ENCODE measurements at regions not wholly inside any gene's neighbourhood (a gene's known extent, or its start where the extent isn't known, plus 50 kb on each side); places are given as distances from the start of the nearest gene placed in this dataset.
A peak's percentile ranks its signal among the peaks of the same experiment; 100 is the strongest.
"Not testable (repeated sequence)": the region's sequence is repeated elsewhere in the genome, so short reads cannot be mapped to it uniquely, and the experiment has no call there.

GRCh38 chr4:74505355-74505978 lies 60.5 kb downstream of the AREG start:
- peak; percentile 36 for DNase-seq (ENCODE audit: low read depth)

GRCh38 chr4:74509363-74509762 lies 64.4 kb downstream of the AREG start:
- not testable (repeated sequence) for DNase-seq (ENCODE audit: low read depth)

GRCh38 chr4:74516303-74516702 lies 71.4 kb downstream of the AREG start:
- peak; percentile 18 for DNase-seq (ENCODE audit: low read depth)

- DNase-seq (ENCODE audit: low read depth), result no peak
Measured at GRCh38 chr4:74517996-74518395, 73.1 kb downstream of the AREG start.

GRCh38 chr4:74522251-74522991 lies 77.5 kb downstream of the AREG start:
- DNase-seq (ENCODE audit: low read depth), result peak; percentile 47

GRCh38 chr4:74523096-74523495 lies 78.2 kb downstream of the AREG start:
- DNase-seq (ENCODE audit: low read depth), result no peak

- no peak for DNase-seq (ENCODE audit: low read depth)
Measured at GRCh38 chr4:74524985-74525384, 80.0 kb downstream of the AREG start.

- no peak for DNase-seq (ENCODE audit: low read depth)
Measured at GRCh38 chr4:74527049-74527448, 82.1 kb downstream of the AREG start.

GRCh38 chr4:74528178-74528577 lies 83.2 kb downstream of the AREG start:
- no peak for DNase-seq (ENCODE audit: low read depth)

GRCh38 chr4:74529284-74530041 lies 84.5 kb downstream of the AREG start:
- DNase-seq (ENCODE audit: low read depth), result no peak

- peak; percentile 85 for DNase-seq (ENCODE audit: low read depth)
Measured at GRCh38 chr4:74531963-74532794, 87.2 kb downstream of the AREG start.

GRCh38 chr4:74534121-74534520 lies 89.2 kb downstream of the AREG start:
- DNase-seq (ENCODE audit: low read depth), result no peak

- DNase-seq (ENCODE audit: low read depth), result no peak
Measured at GRCh38 chr4:74534936-74535335, 90.0 kb downstream of the AREG start.

- no peak for DNase-seq (ENCODE audit: low read depth)
Measured at GRCh38 chr4:74535512-74535911, 90.6 kb downstream of the AREG start.

GRCh38 chr4:74536557-74536956 lies 91.6 kb downstream of the AREG start:
- DNase-seq (ENCODE audit: low read depth), result peak; percentile 45

- no peak for DNase-seq (ENCODE audit: low read depth)
Measured at GRCh38 chr4:74537459-74537858, 92.5 kb downstream of the AREG start.

GRCh38 chr4:74539044-74539790 lies 94.3 kb downstream of the AREG start:
- DNase-seq (ENCODE audit: low read depth), result peak; percentile 60

GRCh38 chr4:74540193-74540592 lies 95.3 kb downstream of the AREG start:
- DNase-seq (ENCODE audit: low read depth), result peak; percentile 64

- no peak for DNase-seq (ENCODE audit: low read depth)
Measured at GRCh38 chr4:74541667-74542066, 96.7 kb downstream of the AREG start.

- no peak for DNase-seq (ENCODE audit: low read depth)
Measured at GRCh38 chr4:74543231-74543781, 98.4 kb downstream of the AREG start.

- peak; percentile 76 for DNase-seq (ENCODE audit: low read depth)
Measured at GRCh38 chr4:74543983-74544382, 99.0 kb downstream of the AREG start.
